EL (cell line): ENCODE measurements at regions not wholly inside any gene's neighbourhood (a gene's known extent, or its start where the extent isn't known, plus 50 kb on each side); places are given as distances from the start of the nearest gene placed in this dataset.

Experiments used
- DNase-seq: peaks from one replicate; pipeline ENCODE4 v3.0.0-alpha.2; 2016

- DNase-seq: no peak
Measured at GRCh38 chr4:122203407-122203806, 51.3 kb downstream of the BLTP1 start.

GRCh38 chr4:122205687-122206086, 53.6 kb downstream of the BLTP1 start:
- no peak for DNase-seq

GRCh38 chr4:122212880-122213279, 60.7 kb downstream of the BLTP1 start:
- DNase-seq: no peak

GRCh38 chr4:122218762-122219161, 66.6 kb downstream of the BLTP1 start:
- DNase-seq: peak; percentile 1

GRCh38 chr4:122219356-122219755, 67.2 kb downstream of the BLTP1 start:
- DNase-seq: no peak

GRCh38 chr4:122221322-122221721, 69.2 kb downstream of the BLTP1 start:
- DNase-seq: no peak

GRCh38 chr4:122224348-122224747, 72.2 kb downstream of the BLTP1 start:
- DNase-seq: peak; percentile 17

GRCh38 chr4:122227202-122227601, 75.1 kb downstream of the BLTP1 start:
- DNase-seq: no peak

- DNase-seq: no peak
Measured at GRCh38 chr4:122229857-122230256, 77.7 kb downstream of the BLTP1 start.

- no peak for DNase-seq
Measured at GRCh38 chr4:122232633-122233032, 80.5 kb downstream of the BLTP1 start.

GRCh38 chr4:122234686-122235085, 82.6 kb downstream of the BLTP1 start:
- no peak for DNase-seq

- DNase-seq: no peak
Measured at GRCh38 chr4:122243785-122244184, 91.7 kb downstream of the BLTP1 start.

- DNase-seq: no peak
Measured at GRCh38 chr4:122244764-122245163, 92.6 kb downstream of the BLTP1 start.

- no peak for DNase-seq
Measured at GRCh38 chr4:122246551-122246950, 94.4 kb downstream of the BLTP1 start.

GRCh38 chr4:122249357-122249756, 97.2 kb downstream of the BLTP1 start:
- no peak for DNase-seq

GRCh38 chr4:122252584-122252983, 100.5 kb downstream of the BLTP1 start:
- DNase-seq: no peak

GRCh38 chr4:122259849-122260248, 107.7 kb downstream of the BLTP1 start:
- DNase-seq: no peak

GRCh38 chr4:122276359-122276758, 102.5 kb upstream of the ADAD1 start:
- DNase-seq: no peak

- DNase-seq: no peak
Measured at GRCh38 chr4:122278976-122279375, 99.8 kb upstream of the ADAD1 start.

- DNase-seq: no peak
Measured at GRCh38 chr4:122279670-122280069, 99.1 kb upstream of the ADAD1 start.

- DNase-seq: peak; percentile 26
Measured at GRCh38 chr4:122285285-122285684, 93.5 kb upstream of the ADAD1 start.

- DNase-seq: no peak
Measured at GRCh38 chr4:122293374-122294365, 85.1 kb upstream of the ADAD1 start.

GRCh38 chr4:122297694-122298093, 81.1 kb upstream of the ADAD1 start:
- no peak for DNase-seq

GRCh38 chr4:122300776-122301175, 78.0 kb upstream of the ADAD1 start:
- DNase-seq: no peak

GRCh38 chr4:122305853-122306252, 73.0 kb upstream of the ADAD1 start:
- no peak for DNase-seq
